NCI-H146 (cell line): ENCODE measurements at regions not wholly inside any gene's neighbourhood (a gene's known extent, or its start where the extent isn't known, plus 50 kb on each side); places are given as distances from the start of the nearest gene placed in this dataset.

Source experiments
- DNase-seq: peaks from one replicate; lab custom pipeline; 2025; lab: John Stamatoyannopoulos, UW

- DNase-seq: no peak
Observed at GRCh38 chr10:24119896-24120295, 89.0 kb upstream of the KIAA1217 start.

GRCh38 chr10:24120646-24121045 lies 88.3 kb upstream of the KIAA1217 start:
- no peak for DNase-seq

DNA sequence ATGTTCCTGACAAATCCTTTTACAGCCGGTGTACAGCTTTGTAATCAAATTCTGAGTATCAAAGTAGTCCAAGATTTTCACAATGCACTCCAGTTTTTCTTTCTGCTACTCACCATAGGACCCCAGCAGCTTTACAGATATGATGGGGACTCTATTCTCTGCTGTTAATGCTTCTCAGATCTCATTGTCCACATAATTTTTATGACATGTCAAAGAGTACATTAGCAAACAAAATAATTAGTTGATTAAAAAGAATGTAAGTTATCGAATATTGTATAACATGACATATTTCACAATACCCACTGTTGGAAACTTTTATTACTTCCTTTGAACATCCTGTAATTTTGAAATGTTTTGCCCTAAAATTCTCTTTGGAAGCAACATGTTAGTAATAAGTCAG lies 81.4 kb upstream of the KIAA1217 start:
- DNase-seq: no peak

GRCh38 chr10:24128066-24128730 lies 80.7 kb upstream of the KIAA1217 start:
- no peak for DNase-seq

GRCh38 chr10:24132741-24133140 lies 76.2 kb upstream of the KIAA1217 start:
- DNase-seq: no peak

DNA sequence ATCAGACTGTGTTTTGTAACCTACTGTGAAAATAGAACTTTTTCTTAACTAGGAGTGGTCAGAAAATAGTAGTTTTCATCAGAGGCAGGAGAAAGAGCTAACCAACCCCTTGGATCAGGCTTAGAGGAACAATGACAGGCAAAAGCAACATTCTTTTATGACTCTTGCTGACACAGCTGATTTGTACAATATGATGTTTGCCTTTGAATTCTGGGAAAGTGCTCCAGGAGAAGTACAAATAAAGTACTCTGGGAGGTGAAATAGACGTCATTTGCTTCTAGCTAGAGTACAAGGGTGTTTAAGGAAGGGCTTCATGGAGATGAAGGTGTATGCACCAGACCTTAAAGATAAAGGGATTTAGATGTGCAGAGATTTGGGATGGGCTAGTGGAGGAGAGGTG lies 75.1 kb upstream of the KIAA1217 start:
- no peak for DNase-seq

GRCh38 chr10:24136070-24136469 lies 72.9 kb upstream of the KIAA1217 start:
- DNase-seq: no peak

DNA sequence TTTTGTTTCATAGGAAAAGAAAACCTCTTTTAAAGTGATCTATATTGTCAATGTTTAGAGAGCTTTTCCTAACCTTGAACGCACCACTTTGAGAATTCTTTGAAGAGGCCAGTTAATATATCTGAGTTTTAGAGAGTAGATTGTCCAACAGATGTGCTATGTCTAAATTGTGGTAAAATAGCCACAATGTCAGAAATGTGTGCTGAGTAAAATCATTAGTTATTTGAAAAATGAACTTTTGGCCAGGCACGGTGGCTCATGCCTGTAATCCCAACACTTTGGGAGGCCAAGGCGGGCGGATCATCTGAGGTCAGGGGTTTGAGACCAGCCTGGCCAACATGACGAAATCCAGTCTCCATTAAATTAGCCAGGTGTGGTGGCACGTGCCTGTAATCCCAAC lies 61.6 kb upstream of the KIAA1217 start:
- DNase-seq: no peak

DNA sequence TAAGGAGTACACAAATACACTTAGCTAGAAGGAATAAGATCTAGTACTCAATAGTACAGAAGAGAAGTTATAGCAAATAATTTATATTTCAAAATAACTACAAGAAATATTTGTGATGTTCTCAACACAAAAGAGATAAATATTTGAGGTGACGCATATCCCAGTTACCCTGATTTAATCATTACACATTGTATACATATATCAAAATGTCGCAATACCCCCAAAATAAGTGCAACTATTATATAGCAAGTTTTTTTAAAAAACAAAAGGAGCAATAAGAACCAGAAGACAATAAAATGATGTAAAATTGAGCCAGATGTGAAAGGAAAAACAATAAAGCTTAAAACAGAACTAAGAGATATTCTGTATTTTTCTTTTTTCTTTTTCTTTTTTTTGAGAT lies 59.3 kb upstream of the KIAA1217 start:
- no peak for DNase-seq

- DNase-seq: no peak
Observed at GRCh38 chr10:24150853-24151252, 58.1 kb upstream of the KIAA1217 start.

- DNase-seq: no peak
Observed at GRCh38 chr10:24152270-24152669, 56.7 kb upstream of the KIAA1217 start.

GRCh38 chr10:24153031-24153430 lies 55.9 kb upstream of the KIAA1217 start:
- no peak for DNase-seq

DNA sequence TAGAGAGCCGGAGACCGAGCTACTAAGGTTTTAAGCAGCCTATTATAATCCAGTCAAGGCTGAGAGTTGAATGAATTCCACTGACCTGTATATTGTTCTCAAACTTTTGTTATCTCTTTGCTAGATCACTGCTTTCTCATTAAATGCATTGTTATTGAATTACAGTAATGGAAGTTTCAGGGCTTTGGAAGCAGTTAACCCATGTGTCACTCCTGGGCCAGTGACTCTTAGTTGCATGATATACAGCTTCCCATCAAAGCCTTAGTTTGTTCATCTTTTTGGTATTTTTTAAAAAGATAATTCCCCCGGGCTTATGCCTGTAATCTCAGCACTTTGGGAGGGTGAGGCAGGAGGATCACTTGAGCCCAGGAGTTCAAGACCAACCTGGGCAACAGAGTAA lies 55.4 kb upstream of the KIAA1217 start:
- DNase-seq: no peak

- no peak for DNase-seq
Observed at GRCh38 chr10:24156686-24157085, 52.3 kb upstream of the KIAA1217 start.

DNA sequence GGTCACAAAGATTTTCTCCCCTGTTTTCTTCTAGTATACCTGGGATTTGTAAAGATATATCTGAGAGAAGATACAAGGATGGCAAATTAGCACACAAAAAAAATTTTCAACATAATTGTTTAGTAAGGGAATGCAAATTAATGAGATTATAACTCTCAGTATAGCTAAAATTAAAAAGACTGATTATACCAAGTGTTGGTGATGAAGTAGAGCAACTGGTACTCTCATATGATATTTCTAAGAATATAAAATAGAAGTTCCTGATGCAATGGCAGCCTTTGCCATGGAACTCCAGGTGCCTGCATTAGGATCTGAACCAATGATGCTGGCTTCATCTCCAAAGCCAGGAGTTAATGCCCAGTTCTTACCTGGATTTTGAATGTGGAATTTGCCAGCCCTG lies 51.4 kb upstream of the KIAA1217 start:
- no peak for DNase-seq
